Prostate gland (tissue), 2 donors: ENCODE measurements at regions not wholly inside any gene's neighbourhood (a gene's known extent, or its start where the extent isn't known, plus 50 kb on each side); places are given as distances from the start of the nearest gene placed in this dataset.

Experiments
- POLR2A ChIP-seq: fragments of 450-650 bp; IDR thresholded peaks from one replicate; pipeline ENCODE4 v1.6.1; 2016; ENCODE audit warnings: antibody characterized with exemption, mild to moderate bottlenecking
- POLR2AphosphoS5 ChIP-seq: sonication (generic); formaldehyde crosslinking; IDR thresholded peaks from one replicate; pipeline ENCODE4 v1.6.1; 2017; ENCODE audit warnings: antibody characterized with exemption
- TF ChIP-seq, protein P1 (sequence below), 4 experiments: fragments of 200-600 bp in 2 of 4; fragments of 450-650 bp in 2 of 4; sonication (generic) in 2 of 4; IDR thresholded peaks; 1 replicate in 3 of 4; 2 replicates in 1 of 4; pipeline ENCODE4 v1.5.1; 2016 to 2019; ENCODE audit warnings: antibody characterized with exemption in 4 of 4, mild to moderate bottlenecking in 2 of 4, moderate library complexity in 2 of 4

DNA sequence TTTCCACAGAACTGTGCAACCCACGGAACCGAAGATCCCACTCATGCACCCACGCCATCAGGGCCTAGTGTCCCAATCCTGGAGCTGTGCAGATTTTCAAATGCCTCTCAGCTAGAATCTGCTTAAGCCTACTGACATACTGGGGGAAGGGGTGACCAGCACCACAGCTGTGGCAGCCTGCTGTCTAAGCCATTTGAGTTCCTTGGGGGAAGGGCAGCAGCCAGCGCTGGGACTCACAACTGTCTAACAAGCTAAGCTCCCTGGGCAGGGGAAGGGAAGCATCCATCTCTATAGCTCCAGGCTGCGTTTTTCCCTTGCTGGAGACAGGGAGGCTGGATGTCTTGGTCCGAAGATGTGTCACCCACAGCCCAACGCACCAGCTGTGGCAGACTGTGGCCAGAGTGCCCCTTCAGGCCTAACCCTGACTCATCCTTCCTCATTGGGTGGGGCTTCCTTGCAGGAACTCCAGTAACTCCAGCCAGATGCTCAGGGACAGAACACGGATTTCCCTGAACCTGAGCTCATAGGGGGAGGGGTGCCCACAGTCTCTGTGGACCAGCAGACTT is 194.8 kb downstream of the CHRDL1 start:
- TF ChIP-seq, protein P1, sequence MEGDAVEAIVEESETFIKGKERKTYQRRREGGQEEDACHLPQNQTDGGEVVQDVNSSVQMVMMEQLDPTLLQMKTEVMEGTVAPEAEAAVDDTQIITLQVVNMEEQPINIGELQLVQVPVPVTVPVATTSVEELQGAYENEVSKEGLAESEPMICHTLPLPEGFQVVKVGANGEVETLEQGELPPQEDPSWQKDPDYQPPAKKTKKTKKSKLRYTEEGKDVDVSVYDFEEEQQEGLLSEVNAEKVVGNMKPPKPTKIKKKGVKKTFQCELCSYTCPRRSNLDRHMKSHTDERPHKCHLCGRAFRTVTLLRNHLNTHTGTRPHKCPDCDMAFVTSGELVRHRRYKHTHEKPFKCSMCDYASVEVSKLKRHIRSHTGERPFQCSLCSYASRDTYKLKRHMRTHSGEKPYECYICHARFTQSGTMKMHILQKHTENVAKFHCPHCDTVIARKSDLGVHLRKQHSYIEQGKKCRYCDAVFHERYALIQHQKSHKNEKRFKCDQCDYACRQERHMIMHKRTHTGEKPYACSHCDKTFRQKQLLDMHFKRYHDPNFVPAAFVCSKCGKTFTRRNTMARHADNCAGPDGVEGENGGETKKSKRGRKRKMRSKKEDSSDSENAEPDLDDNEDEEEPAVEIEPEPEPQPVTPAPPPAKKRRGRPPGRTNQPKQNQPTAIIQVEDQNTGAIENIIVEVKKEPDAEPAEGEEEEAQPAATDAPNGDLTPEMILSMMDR (IDR thresholded peaks at IDR 0.05), result no peak
- no peak for TF ChIP-seq POLR2A
- no peak for TF ChIP-seq POLR2AphosphoS5
